ENCODE measurements at regions not wholly inside any gene's neighbourhood (a gene's known extent, or its start where the extent isn't known, plus 50 kb on each side); places are given as distances from the start of the nearest gene placed in this dataset.
"Not testable (repeated sequence)": the region's sequence is repeated elsewhere in the genome, so short reads cannot be mapped to it uniquely, and the experiment has no call there.

GRCh38 chr2:160606341-160606740 is 112.7 kb upstream of the RBMS1 start:
- Histone ChIP-seq H3K9me3 (ENCODE audit: low read depth, low read length) (no peaks in the 10 kb centered on the region), H3K4me3 (ENCODE audit: low read length) (no peak overlapping the region), H3K4me1 (ENCODE audit: insufficient read depth, low read length) (peaks cover 3% of the 10 kb centered on the region), H3K27me3 (ENCODE audit: insufficient read depth, low read length) (no peaks in the 10 kb centered on the region)

- peaks cover 3% of the 10 kb centered on the region for H3K4me1 ChIP-seq (ENCODE audit: insufficient read depth, low read length)
- no peak overlapping the region for H3K4me3 ChIP-seq (ENCODE audit: low read length)
These were observed 115.0 kb upstream of the RBMS1 start for GRCh38 chr2:160608599-160608998.

DNA sequence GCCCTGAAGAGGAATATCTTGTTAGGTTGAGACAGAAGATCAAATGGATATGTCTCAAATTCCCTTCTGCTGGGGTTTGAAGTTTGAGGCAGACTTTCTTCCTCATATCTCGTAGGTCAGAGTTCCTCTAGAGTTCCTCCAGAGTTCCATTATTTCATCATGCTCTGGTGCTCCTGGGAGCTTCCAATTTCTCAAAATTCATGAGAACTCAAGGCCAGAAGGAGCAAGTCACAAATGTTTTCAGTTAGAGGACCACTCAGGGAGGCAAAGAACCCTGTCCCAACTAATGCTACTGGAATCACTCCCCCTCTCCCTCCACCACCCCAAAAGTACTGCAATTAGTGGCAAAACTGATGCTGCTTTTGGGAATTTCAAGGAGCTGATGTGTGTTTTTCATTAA is 115.7 kb upstream of the RBMS1 start:
- Histone ChIP-seq H3K27me3 (ENCODE audit: insufficient read depth, low read length) (no peaks in the 10 kb centered on the region), H3K4me3 (ENCODE audit: low read length) (no peak overlapping the region), H3K9me3 (ENCODE audit: low read depth, low read length) (no peaks in the 10 kb centered on the region), H3K4me1 (ENCODE audit: insufficient read depth, low read length) (peaks cover 3% of the 10 kb centered on the region)

More at GRCh38 chr2:160608599-160608998, 115.0 kb upstream of the RBMS1 start:
- Histone ChIP-seq H3K27me3 (ENCODE audit: insufficient read depth, low read length) (no peaks in the 10 kb centered on the region), H3K9me3 (ENCODE audit: low read depth, low read length) (no peaks in the 10 kb centered on the region)

GRCh38 chr2:160610041-160610440 is 116.4 kb upstream of the RBMS1 start:
- no peak overlapping the region for H3K4me3 ChIP-seq (ENCODE audit: low read length)
- H3K4me1 ChIP-seq (ENCODE audit: insufficient read depth, low read length): peaks cover 3% of the 10 kb centered on the region
- H3K27me3 ChIP-seq (ENCODE audit: insufficient read depth, low read length): no peaks in the 10 kb centered on the region
- H3K9me3 ChIP-seq (ENCODE audit: low read depth, low read length): no peaks in the 10 kb centered on the region

DNA sequence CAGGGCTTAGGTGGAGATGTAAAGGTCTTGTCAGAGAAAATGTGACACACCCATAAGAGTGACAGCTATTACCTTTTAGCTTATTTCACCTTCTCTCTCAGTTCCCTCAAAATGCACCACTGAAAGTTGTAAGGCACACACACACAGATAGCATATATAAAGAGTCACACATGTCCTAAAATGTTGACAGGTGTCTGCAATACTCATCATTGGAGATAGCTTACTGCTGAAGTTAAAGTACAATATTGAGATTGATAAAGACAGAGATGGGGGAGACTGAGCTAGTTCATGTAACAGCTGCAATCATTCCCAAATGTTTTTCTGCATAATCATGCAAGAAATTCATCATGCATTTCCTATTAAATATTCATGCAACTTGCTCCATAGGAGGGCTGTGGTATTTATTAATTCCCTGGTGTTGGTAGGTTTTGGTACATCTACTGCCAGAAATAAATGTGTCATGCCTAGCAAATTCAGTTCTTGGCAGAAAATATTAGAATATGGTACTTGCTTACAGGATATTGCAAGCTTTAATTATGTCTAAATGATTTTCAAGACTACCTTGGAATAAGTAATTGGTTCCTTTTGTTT is 118.8 kb upstream of the RBMS1 start:
- Histone ChIP-seq H3K9me3 (ENCODE audit: low read depth, low read length) (peaks cover 7% of the 10 kb centered on the region), H3K4me1 (ENCODE audit: insufficient read depth, low read length) (peaks cover 3% of the 10 kb centered on the region), H3K4me3 (ENCODE audit: low read length) (no peak overlapping the region), H3K27me3 (ENCODE audit: insufficient read depth, low read length) (no peaks in the 10 kb centered on the region)

DNA sequence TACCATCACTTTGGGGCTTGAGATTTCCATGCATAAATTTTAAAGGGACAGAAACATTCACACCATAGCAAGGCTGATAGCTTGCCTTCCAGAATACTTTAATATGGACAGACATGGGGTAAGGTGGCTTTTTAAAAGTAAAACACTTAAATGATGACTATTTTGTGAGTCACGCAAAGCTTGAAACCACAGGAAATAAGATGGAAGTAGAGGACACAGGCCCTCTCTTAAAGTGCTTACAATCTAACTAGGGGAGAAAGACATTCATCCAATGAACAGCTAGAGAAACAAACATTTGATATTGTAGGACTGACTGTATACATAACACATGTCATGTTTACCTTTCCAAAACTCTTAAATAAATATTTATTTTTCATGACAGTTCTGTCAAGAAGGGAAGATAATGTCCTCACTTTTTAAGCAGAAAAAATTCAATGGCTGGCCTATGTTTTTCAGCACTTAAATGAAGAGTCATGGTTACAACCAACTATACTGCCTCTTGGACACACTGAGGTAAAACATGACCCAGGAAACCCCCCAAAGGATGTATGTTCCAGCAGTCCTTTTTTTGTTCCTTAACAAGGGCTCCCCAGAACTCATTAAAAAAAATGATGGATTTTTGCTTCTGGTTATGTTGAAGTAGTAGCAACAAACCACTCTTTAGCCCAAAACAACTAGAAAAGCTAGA is 120.0 kb upstream of the RBMS1 start:
- Histone ChIP-seq H3K4me1 (ENCODE audit: insufficient read depth, low read length) (peaks cover 3% of the 10 kb centered on the region), H3K27me3 (ENCODE audit: insufficient read depth, low read length) (no peaks in the 10 kb centered on the region), H3K9me3 (ENCODE audit: low read depth, low read length) (peaks cover 7% of the 10 kb centered on the region), H3K4me3 (ENCODE audit: low read length) (no peak overlapping the region)

DNA sequence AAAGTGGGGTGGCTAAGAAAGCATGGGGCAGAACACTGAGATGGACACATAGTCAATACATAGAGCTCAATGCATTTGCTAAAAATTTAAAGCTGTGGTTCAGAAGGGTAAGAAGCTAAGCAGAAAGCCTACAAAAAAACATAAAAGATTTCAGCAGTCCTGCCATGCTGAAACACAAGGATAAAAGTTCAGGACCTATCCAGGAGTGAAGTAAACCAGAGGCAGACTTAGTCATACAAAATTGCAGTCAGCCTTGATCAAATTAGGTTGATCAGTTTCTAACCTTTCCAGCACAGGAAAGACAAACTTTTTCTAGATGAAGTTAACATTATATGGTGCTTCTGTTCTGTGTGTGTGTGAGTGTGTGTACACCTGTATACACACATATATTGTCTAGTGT is 120.8 kb upstream of the RBMS1 start:
- Histone ChIP-seq H3K27me3 (ENCODE audit: insufficient read depth, low read length) (no peaks in the 10 kb centered on the region), H3K9me3 (ENCODE audit: low read depth, low read length) (peaks cover 7% of the 10 kb centered on the region), H3K4me1 (ENCODE audit: insufficient read depth, low read length) (peaks cover 1% of the 10 kb centered on the region), H3K4me3 (ENCODE audit: low read length) (no peak overlapping the region)

DNA sequence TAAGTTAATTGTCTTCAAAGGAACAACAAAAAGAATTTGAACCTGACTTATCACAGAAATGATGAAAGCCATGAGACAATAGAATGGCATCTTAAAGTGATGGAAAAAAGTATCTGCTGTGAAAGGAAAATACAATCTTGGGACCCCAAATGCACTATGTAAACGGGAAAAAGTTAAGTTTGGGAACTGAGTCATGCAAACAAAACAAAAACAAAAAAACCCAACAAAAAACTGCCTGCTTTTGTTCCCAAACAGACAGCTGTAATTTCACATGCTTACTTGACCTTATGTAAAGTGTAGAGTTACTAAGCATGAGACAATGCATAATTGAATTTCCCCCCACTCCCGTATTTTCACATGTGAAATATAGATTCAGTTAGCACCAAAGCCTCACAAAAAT is 122.1 kb upstream of the RBMS1 start:
- Histone ChIP-seq H3K9me3 (ENCODE audit: low read depth, low read length) (peaks cover 7% of the 10 kb centered on the region), H3K4me3 (ENCODE audit: low read length) (no peak overlapping the region), H3K27me3 (ENCODE audit: insufficient read depth, low read length) (no peaks in the 10 kb centered on the region), H3K4me1 (ENCODE audit: insufficient read depth, low read length) (no peaks in the 10 kb centered on the region)

GRCh38 chr2:160616149-160616548 is 122.5 kb upstream of the RBMS1 start:
- Histone ChIP-seq H3K9me3 (ENCODE audit: low read depth, low read length) (peaks cover 7% of the 10 kb centered on the region), H3K4me1 (ENCODE audit: insufficient read depth, low read length) (no peaks in the 10 kb centered on the region), H3K27me3 (ENCODE audit: insufficient read depth, low read length) (no peaks in the 10 kb centered on the region), H3K4me3 (ENCODE audit: low read length) (no peak overlapping the region)

DNA sequence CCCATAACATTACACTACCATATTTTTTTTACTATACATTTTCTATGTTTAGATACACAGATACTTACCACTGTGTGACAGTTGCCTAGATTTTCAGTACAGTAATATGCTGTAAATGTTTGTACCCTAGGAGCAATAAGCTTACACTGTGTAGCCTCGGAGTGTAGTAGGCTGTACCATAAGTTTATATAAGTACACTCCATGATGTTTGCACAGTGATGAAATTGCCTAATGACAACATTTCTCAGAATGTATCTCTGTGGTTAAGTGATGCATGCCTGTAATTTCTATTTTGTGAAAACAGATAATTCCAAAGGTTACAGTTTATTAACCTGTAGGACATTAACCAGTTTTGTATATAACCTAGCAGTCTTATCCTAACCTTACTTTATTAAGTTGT is 128.1 kb upstream of the RBMS1 start:
- Histone ChIP-seq H3K27me3 (ENCODE audit: insufficient read depth, low read length) (no peaks in the 10 kb centered on the region), H3K9me3 (ENCODE audit: low read depth, low read length) (no peaks in the 10 kb centered on the region), H3K4me3 (ENCODE audit: low read length) (no peak overlapping the region), H3K4me1 (ENCODE audit: insufficient read depth, low read length) (no peaks in the 10 kb centered on the region)

DNA sequence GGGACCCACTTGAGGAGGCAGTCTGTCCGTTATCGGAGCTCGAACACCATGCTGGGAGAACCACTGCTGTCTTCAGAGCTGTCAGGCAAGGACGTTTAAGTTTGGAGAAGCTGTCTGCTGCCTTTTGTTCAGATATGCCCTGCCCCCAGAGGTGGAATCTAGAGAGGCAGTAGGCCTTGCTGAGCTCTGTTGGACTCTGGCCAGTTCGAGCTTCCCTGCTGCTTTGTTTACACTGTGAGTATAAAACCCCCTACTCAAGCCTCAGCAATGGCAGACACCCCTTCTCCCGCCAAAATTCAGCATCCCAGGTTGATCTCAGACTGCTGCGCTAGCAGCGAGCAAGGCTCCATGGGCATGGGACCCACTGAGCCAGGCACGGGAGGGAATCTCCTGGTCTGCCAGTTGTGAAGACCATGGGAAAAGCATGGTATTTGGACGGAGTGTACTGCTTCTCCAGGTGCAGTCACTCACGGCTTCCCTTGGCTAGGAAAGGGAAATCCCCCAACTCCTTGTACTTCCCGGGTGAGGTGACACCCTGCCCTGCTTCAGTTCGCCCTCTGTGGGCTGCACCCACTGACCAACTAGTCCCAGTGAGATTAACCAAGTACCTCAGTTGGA is 134.5 kb upstream of the RBMS1 start:
- H3K9me3 ChIP-seq (ENCODE audit: low read depth, low read length); H3K4me1 ChIP-seq (ENCODE audit: insufficient read depth, low read length); H3K27me3 ChIP-seq (ENCODE audit: insufficient read depth, low read length); H3K4me3 ChIP-seq (ENCODE audit: low read length): not testable (repeated sequence)

- Histone ChIP-seq H3K4me1 (ENCODE audit: insufficient read depth, low read length) (no peaks in the 10 kb centered on the region), H3K9me3 (ENCODE audit: low read depth, low read length) (no peaks in the 10 kb centered on the region)
These were observed 135.2 kb upstream of the RBMS1 start for GRCh38 chr2:160628811-160629210.

DNA sequence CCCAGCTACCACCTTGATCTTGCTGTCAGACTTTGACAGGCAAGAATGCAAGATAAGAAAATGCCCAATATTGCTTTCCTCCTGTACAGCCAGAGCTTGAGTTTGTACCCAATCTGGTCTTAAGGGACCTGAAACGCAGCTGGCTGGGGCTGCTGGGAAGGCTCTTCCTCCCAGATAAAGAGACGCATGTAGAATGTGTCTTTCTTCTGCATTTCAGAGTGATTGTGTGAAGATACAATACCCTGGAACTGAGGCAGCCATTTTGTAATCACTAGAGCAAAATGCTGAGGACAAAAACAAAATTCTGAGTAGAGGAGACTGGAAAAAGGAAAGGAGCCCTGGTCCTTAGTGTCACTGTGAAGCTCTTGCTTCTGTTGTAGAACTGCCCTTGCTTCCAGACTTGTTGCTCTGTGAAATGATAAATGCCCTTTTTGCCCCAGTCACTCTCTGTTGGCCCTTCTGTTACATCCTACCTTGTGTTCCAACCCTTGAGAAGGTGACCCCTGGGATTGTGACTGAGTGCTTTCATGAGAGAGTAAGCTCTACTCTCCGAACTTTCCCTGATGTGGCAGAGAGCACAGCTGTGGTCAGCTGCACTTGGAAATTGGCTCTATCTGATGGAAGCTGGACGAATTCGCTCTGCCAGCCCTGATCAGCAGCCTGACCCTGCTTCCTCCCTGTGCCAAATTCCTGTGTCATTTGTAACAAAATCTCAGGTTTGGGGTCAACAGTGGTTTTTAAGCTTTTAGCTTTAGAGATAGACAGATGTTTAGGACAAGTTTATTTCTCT is 137.4 kb upstream of the RBMS1 start:
- H3K4me3 ChIP-seq (ENCODE audit: low read length): no peak overlapping the region
- H3K27me3 ChIP-seq (ENCODE audit: insufficient read depth, low read length): no peaks in the 10 kb centered on the region
- H3K4me1 ChIP-seq (ENCODE audit: insufficient read depth, low read length): no peaks in the 10 kb centered on the region
- no peaks in the 10 kb centered on the region for H3K9me3 ChIP-seq (ENCODE audit: low read depth, low read length)

More at GRCh38 chr2:160628811-160629210, 135.2 kb upstream of the RBMS1 start:
- H3K27me3 ChIP-seq (ENCODE audit: insufficient read depth, low read length): no peaks in the 10 kb centered on the region
- no peak overlapping the region for H3K4me3 ChIP-seq (ENCODE audit: low read length)

- Histone ChIP-seq H3K9me3 (ENCODE audit: low read depth, low read length) (no peaks in the 10 kb centered on the region), H3K27me3 (ENCODE audit: insufficient read depth, low read length) (no peaks in the 10 kb centered on the region), H3K4me3 (ENCODE audit: low read length) (no peak overlapping the region), H3K4me1 (ENCODE audit: insufficient read depth, low read length) (no peaks in the 10 kb centered on the region)
These were observed 138.7 kb upstream of the RBMS1 start for GRCh38 chr2:160632084-160632975.

Data from mononuclear cell (primary cell).